Skin epidermis (tissue), 12 donors: ENCODE measurements at regions not wholly inside any gene's neighbourhood (a gene's known extent, or its start where the extent isn't known, plus 50 kb on each side); places are given as distances from the start of the nearest gene placed in this dataset.

Experiments used
- H3K27ac ChIP-seq, 21 experiments: fragments of 200-600 bp; sonication (generic) in 11 of 21; one replicate each; pipeline ENCODE4 v1.5.0; 2020; ENCODE audit warnings: mild to moderate bottlenecking in 3 of 21, inconsistent platforms in 2 of 21, moderate library complexity in 2 of 21
- H3K4me3 ChIP-seq, 7 experiments: fragments of 200-600 bp; sonication (generic) in 2 of 7; one replicate each; pipeline ENCODE4 v1.5.0; 2020; ENCODE audit warnings: inconsistent platforms in 2 of 7, mild to moderate bottlenecking in 2 of 7, moderate library complexity in 1 of 7

GRCh38 chr4:34196375-34196774 lies 2047.9 kb downstream of the ARAP2 start:
- no peak overlapping the region for H3K27ac ChIP-seq
- no peak overlapping the region for H3K4me3 ChIP-seq

- no peak overlapping the region for H3K4me3 ChIP-seq
- no peak overlapping the region for H3K27ac ChIP-seq
These were observed 2045.3 kb downstream of the ARAP2 start for GRCh38 chr4:34198966-34199365.

GRCh38 chr4:34200535-34200934 lies 2043.8 kb downstream of the ARAP2 start:
- H3K4me3 ChIP-seq = no peak overlapping the region
- no peak overlapping the region for H3K27ac ChIP-seq

- Histone ChIP-seq H3K27ac (no peak overlapping the region), H3K4me3 (no peak overlapping the region)
These were observed 2042.2 kb downstream of the ARAP2 start for GRCh38 chr4:34202154-34202553.

GRCh38 chr4:34220601-34221000 lies 2023.7 kb downstream of the ARAP2 start:
- Histone ChIP-seq H3K4me3 (no peak overlapping the region), H3K27ac (no peak overlapping the region)

- no peak overlapping the region for H3K4me3 ChIP-seq
- H3K27ac ChIP-seq = no peak overlapping the region
These were observed 2022.3 kb downstream of the ARAP2 start for GRCh38 chr4:34221986-34222385.

GRCh38 chr4:34236118-34236517 lies 2008.2 kb downstream of the ARAP2 start:
- H3K27ac ChIP-seq = no peak overlapping the region
- H3K4me3 ChIP-seq = no peak overlapping the region

- Histone ChIP-seq H3K4me3 (no peak overlapping the region), H3K27ac (no peak overlapping the region)
These were observed 1999.0 kb downstream of the ARAP2 start for GRCh38 chr4:34245276-34245675.

- H3K27ac ChIP-seq = no peak overlapping the region
- H3K4me3 ChIP-seq = no peak overlapping the region
These were observed 1993.8 kb downstream of the ARAP2 start for GRCh38 chr4:34250562-34250961.

- Histone ChIP-seq H3K4me3 (no peak overlapping the region), H3K27ac (no peak overlapping the region)
These were observed 1991.1 kb downstream of the ARAP2 start for GRCh38 chr4:34253239-34253638.

GRCh38 chr4:34258176-34258575 lies 1986.1 kb downstream of the ARAP2 start:
- Histone ChIP-seq H3K27ac (no peak overlapping the region), H3K4me3 (no peak overlapping the region)

GRCh38 chr4:34261799-34262314 lies 1982.5 kb downstream of the ARAP2 start:
- H3K4me3 ChIP-seq = no peak overlapping the region
- H3K27ac ChIP-seq = no peak overlapping the region

- Histone ChIP-seq H3K4me3 (no peak overlapping the region), H3K27ac (no peak overlapping the region)
These were observed 1974.7 kb downstream of the ARAP2 start for GRCh38 chr4:34269613-34270012.

GRCh38 chr4:34271479-34272355 lies 1972.6 kb downstream of the ARAP2 start:
- H3K4me3 ChIP-seq = no peak overlapping the region
- H3K27ac ChIP-seq = no peak overlapping the region

GRCh38 chr4:34279011-34279410 lies 1965.3 kb downstream of the ARAP2 start:
- no peak overlapping the region for H3K4me3 ChIP-seq

GRCh38 chr4:34280131-34280530 lies 1964.2 kb downstream of the ARAP2 start:
- Histone ChIP-seq H3K4me3 (no peak overlapping the region), H3K27ac (no peak overlapping the region)

More at GRCh38 chr4:34279011-34279410, 1965.3 kb downstream of the ARAP2 start:
- H3K27ac ChIP-seq = no peak overlapping the region

GRCh38 chr4:34281826-34282225 lies 1962.5 kb downstream of the ARAP2 start:
- Histone ChIP-seq H3K4me3 (no peak overlapping the region), H3K27ac (no peak overlapping the region)

GRCh38 chr4:34289489-34289888 lies 1954.8 kb downstream of the ARAP2 start:
- H3K4me3 ChIP-seq = no peak overlapping the region
- H3K27ac ChIP-seq = no peak overlapping the region

GRCh38 chr4:34289962-34290361 lies 1954.4 kb downstream of the ARAP2 start:
- no peak overlapping the region for H3K4me3 ChIP-seq
- no peak overlapping the region for H3K27ac ChIP-seq

GRCh38 chr4:34293459-34293858 lies 1950.9 kb downstream of the ARAP2 start:
- Histone ChIP-seq H3K27ac (no peak overlapping the region), H3K4me3 (no peak overlapping the region)

GRCh38 chr4:34309383-34309906 lies 1934.9 kb downstream of the ARAP2 start:
- Histone ChIP-seq H3K4me3 (no peak overlapping the region), H3K27ac (no peak overlapping the region)
